H1 (cell line): ENCODE measurements at regions not wholly inside any gene's neighbourhood (a gene's known extent, or its start where the extent isn't known, plus 50 kb on each side); places are given as distances from the start of the nearest gene placed in this dataset.

Experiments
- CTCF ChIP-seq, 3 experiments: IDR thresholded peaks; 1 replicate in 2 of 3; 2 replicates in 1 of 3; pipeline versions ENCODE4 v1.5.1 to v1.6.1; 2011; ENCODE audit warnings: low read length in 3 of 3, mild to moderate bottlenecking in 3 of 3, inconsistent platforms in 2 of 3, low read depth in 1 of 3, moderate library complexity in 1 of 3; ENCODE audit not compliant: insufficient read depth in 1 of 3; ENCODE audit errors: control extremely low read depth in 1 of 3
- EZH2 ChIP-seq: fragments of 200-600 bp; sonication (generic); IDR thresholded peaks from 2 replicates; pipeline ENCODE4 v1.7.1; 2012; ENCODE audit warnings: low read depth, mild to moderate bottlenecking, moderate library complexity, low read length, inconsistent platforms; ENCODE audit not compliant: severe bottlenecking
- GABPA ChIP-seq: IDR thresholded peaks from 2 replicates; pipeline ENCODE4 v1.6.1; 2011; ENCODE audit warnings: mild to moderate bottlenecking, low read length, moderate library complexity, borderline replicate concordance; ENCODE audit not compliant: insufficient read depth
- HDAC6 ChIP-seq: IDR thresholded peaks from one replicate; pipeline ENCODE4 v1.7.1; 2012; ENCODE audit warnings: low read depth, mild to moderate bottlenecking, inconsistent platforms, low read length, moderate library complexity
- MAFK ChIP-seq: IDR thresholded peaks from 2 replicates; pipeline ENCODE4 v1.6.1; 2012; ENCODE audit warnings: low read depth, mild to moderate bottlenecking, improper control_type of control experiment, low read length
- MAX ChIP-seq: IDR thresholded peaks from 2 replicates; pipeline ENCODE4 v1.6.1; 2012; ENCODE audit warnings: inconsistent platforms
- POLR2A ChIP-seq, 2 experiments: IDR thresholded peaks; 1 replicate in 1 of 2; 2 replicates in 1 of 2; pipeline ENCODE4 v1.6.1; 2011; ENCODE audit warnings: low read depth in 2 of 2, low read length in 2 of 2, mild to moderate bottlenecking in 2 of 2; ENCODE audit errors: control extremely low read depth in 1 of 2
- RNF2 ChIP-seq: fragments of 200-900, 300-1000 bp; sonication (generic); IDR thresholded peaks from 2 replicates; pipeline ENCODE4 v1.7.1; 2016; ENCODE audit warnings: borderline replicate concordance, low read depth, mild to moderate bottlenecking, antibody characterized with exemption, low read length; ENCODE audit not compliant: poor library complexity, severe bottlenecking; ENCODE audit errors: missing control alignments
- SUZ12 ChIP-seq: fragments of 200-600 bp; sonication (generic); IDR thresholded peaks from 2 replicates; pipeline ENCODE4 v1.6.1; 2012; ENCODE audit warnings: mild to moderate bottlenecking, inconsistent platforms, low read length, moderate library complexity, mixed read lengths
- TAF1 ChIP-seq: IDR thresholded peaks from 2 replicates; pipeline ENCODE4 v1.6.1; 2011; ENCODE audit warnings: mild to moderate bottlenecking, low read depth, low read length

GRCh38 chr4:115575851-115576250, 462.4 kb upstream of the NDST4 start:
- TF ChIP-seq CTCF (IDR thresholded peaks at IDR 0.05; ENCODE audit: control extremely low read depth in 1 of 3, insufficient read depth in 1 of 3, low read depth in 1 of 3, low read length in 3 of 3) (no peak), HDAC6 (no peak), EZH2 (no peak), GABPA (no peak), POLR2A (IDR thresholded peaks at IDR 0.05; ENCODE audit: control extremely low read depth in 1 of 2, low read depth in 2 of 2, low read length in 2 of 2) (no peak), RNF2 (no peak), MAFK (no peak), TAF1 (no peak), MAX (no peak), SUZ12 (no peak)
